GM12873 (cell line): ENCODE measurements at regions not wholly inside any gene's neighbourhood (a gene's known extent, or its start where the extent isn't known, plus 50 kb on each side); places are given as distances from the start of the nearest gene placed in this dataset.

Source experiments
- CTCF ChIP-seq: IDR thresholded peaks from 2 replicates; pipeline ENCODE4 v1.5.1; 2012; ENCODE audit warnings: low read depth, mild to moderate bottlenecking, moderate library complexity, low read length, control low read depth; ENCODE audit not compliant: insufficient read depth; ENCODE audit errors: missing control alignments

- TF ChIP-seq CTCF: no peak
Observed at GRCh38 chr2:181275643-181276070, 181.5 kb upstream of the ITGA4 start.

GRCh38 chr2:181281206-181281832, 175.9 kb upstream of the ITGA4 start:
- TF ChIP-seq CTCF: no peak

- no peak for TF ChIP-seq CTCF
Observed at GRCh38 chr2:181285116-181285515, 172.1 kb upstream of the ITGA4 start.

- no peak for TF ChIP-seq CTCF
Observed at GRCh38 chr2:181289698-181290097, 167.5 kb upstream of the ITGA4 start.

- TF ChIP-seq CTCF: no peak
Observed at GRCh38 chr2:181290182-181290581, 167.0 kb upstream of the ITGA4 start.

GRCh38 chr2:181294979-181295378, 162.2 kb upstream of the ITGA4 start:
- no peak for TF ChIP-seq CTCF

- TF ChIP-seq CTCF: no peak
Observed at GRCh38 chr2:181300600-181301291, 156.4 kb upstream of the ITGA4 start.
